ENCODE measurements at regions not wholly inside any gene's neighbourhood (a gene's known extent, or its start where the extent isn't known, plus 50 kb on each side); places are given as distances from the start of the nearest gene placed in this dataset.

DNA sequence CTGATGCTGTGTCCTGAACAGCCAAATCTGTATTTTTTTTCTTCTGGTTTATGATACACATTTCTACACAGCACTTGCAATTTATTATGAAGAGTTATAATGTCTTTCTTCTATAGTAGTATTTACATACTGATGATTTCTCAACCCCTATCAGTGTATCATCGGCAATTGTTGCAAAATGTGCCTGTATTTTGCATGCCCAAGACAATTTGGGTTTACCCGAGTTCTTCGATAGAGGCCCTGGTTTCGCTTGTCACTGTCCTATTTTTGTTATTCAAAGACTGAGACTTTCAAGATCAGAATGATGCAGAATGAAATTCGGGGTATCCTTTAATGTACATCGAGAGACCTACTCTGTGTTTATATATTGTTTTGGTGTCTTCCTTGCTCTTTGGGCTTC, 184.5 kb upstream of the PRSS58 start:
- no peak for TF ChIP-seq CTCF (IDR thresholded peaks at IDR 0.05; ENCODE audit: partially characterized antibody, unreplicated experiment)
- peaks cover 3% of the 10 kb centered on the region for H3K27me3 Mint-ChIP-seq (ENCODE audit: unreplicated experiment)
- H3K4me1 Mint-ChIP-seq (ENCODE audit: low read depth, unreplicated experiment): peaks cover 33% of the 10 kb centered on the region
- H3K9me3 Mint-ChIP-seq (ENCODE audit: unreplicated experiment): peaks cover under 1% of the 10 kb centered on the region
- H3K4me3 Mint-ChIP-seq (ENCODE audit: unreplicated experiment): no peak overlapping the region
- no peak overlapping the region for H3K27ac Mint-ChIP-seq (ENCODE audit: unreplicated experiment)
- no peak for DNase-seq
- H3K36me3 Mint-ChIP-seq (ENCODE audit: unreplicated experiment): no peaks in the 10 kb centered on the region

DNA sequence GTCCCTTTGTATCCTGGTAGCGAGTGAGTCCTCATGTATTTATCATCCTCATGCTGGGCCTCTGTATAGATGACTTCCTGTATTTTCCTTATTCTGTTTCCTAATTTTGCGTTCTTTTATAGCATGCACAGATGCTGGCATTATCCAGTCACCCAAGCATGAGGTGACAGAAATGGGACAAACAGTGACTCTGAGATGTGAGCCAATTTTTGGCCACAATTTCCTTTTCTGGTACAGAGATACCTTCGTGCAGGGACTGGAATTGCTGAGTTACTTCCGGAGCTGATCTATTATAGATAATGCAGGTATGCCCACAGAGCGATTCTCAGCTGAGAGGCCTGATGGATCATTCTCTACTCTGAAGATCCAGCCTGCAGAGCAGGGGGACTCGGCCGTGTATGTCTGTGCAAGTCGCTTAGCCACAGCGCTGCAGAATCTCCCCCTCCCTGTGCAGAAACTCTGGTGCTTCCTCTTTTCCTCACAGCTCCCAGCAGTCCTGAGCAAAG, 183.1 kb upstream of the PRSS58 start:
- Mint-ChIP-seq H3K36me3 (ENCODE audit: unreplicated experiment) (peaks cover 4% of the 10 kb centered on the region), H3K27me3 (ENCODE audit: unreplicated experiment) (peaks cover 3% of the 10 kb centered on the region), H3K4me3 (ENCODE audit: unreplicated experiment) (no peak overlapping the region), H3K9me3 (ENCODE audit: unreplicated experiment) (peaks cover 2% of the 10 kb centered on the region), H3K4me1 (ENCODE audit: low read depth, unreplicated experiment) (peaks cover 34% of the 10 kb centered on the region), H3K27ac (ENCODE audit: unreplicated experiment) (no peak overlapping the region)
- DNase-seq: no peak
- no peak for TF ChIP-seq CTCF (IDR thresholded peaks at IDR 0.05; ENCODE audit: partially characterized antibody, unreplicated experiment)

DNA sequence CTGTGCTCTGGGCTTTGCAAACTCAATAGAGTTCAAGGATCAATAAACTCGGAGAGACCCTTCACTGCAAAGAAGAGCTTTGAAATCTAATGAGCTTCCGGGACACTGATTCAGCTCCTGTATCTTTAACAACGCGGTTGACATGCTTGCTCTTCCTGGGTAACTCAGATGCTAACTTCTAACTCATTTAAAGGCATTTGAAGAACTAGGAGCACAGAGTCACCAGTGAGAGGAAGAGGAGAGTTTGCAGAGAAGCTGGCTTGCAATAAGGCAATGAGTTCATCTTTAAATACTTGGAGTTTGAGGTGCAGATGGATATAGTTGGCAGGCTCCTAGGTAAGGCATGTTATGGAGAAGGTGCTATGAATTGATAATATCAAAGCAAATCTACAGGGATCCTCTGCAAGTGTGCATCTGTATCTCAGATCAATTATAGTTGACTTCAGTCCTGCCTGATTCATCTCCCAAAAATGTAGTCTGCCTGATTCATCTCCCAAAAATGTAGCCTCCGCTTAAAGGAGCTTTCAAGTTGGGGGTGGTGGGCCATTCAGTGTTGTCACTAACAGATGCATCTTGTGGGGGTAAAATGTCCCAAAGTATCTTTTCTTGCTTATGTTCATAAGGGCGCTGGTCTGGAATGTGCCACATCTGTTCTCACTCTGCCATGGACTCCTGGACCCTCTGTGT, 182.5 kb upstream of the PRSS58 start:
- Mint-ChIP-seq H3K27ac (ENCODE audit: unreplicated experiment) (no peak overlapping the region), H3K36me3 (ENCODE audit: unreplicated experiment) (peaks cover 9% of the 10 kb centered on the region), H3K9me3 (ENCODE audit: unreplicated experiment) (peaks cover 2% of the 10 kb centered on the region), H3K4me3 (ENCODE audit: unreplicated experiment) (no peak overlapping the region), H3K27me3 (ENCODE audit: unreplicated experiment) (peaks cover 3% of the 10 kb centered on the region), H3K4me1 (ENCODE audit: low read depth, unreplicated experiment) (peaks cover 34% of the 10 kb centered on the region)
- no peak for DNase-seq
- TF ChIP-seq CTCF (IDR thresholded peaks at IDR 0.05; ENCODE audit: partially characterized antibody, unreplicated experiment): no peak

DNA sequence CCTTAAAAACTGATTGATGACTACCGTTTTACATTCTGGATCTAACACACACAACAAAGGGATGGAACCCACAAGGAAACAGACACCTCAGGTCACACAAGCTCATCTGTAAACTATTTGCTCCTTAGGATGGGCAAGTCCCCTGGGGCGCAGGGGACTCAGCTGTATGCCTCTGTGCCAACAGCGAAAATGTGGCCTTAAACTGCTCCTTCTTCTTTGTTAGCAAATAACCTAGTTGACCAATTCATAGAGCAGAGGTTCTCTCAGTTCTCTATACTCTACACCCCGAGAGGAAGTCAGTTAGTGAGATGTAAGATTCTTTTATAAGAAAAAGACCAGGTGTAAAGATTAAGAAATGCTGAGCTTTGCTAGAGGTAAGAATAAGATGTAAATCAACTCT, 181.9 kb upstream of the PRSS58 start:
- Mint-ChIP-seq H3K27ac (ENCODE audit: unreplicated experiment) (no peak overlapping the region), H3K4me3 (ENCODE audit: unreplicated experiment) (peak overlapping the region; percentile 22), H3K9me3 (ENCODE audit: unreplicated experiment) (peaks cover 2% of the 10 kb centered on the region), H3K27me3 (ENCODE audit: unreplicated experiment) (peaks cover 3% of the 10 kb centered on the region), H3K4me1 (ENCODE audit: low read depth, unreplicated experiment) (peaks cover 28% of the 10 kb centered on the region), H3K36me3 (ENCODE audit: unreplicated experiment) (peaks cover 9% of the 10 kb centered on the region)
- TF ChIP-seq CTCF (IDR thresholded peaks at IDR 0.05; ENCODE audit: partially characterized antibody, unreplicated experiment): no peak
- DNase-seq: no peak

- H3K4me3 Mint-ChIP-seq (ENCODE audit: unreplicated experiment): no peak overlapping the region
- peaks cover 27% of the 10 kb centered on the region for H3K4me1 Mint-ChIP-seq (ENCODE audit: low read depth, unreplicated experiment)
- no peak for TF ChIP-seq CTCF (IDR thresholded peaks at IDR 0.05; ENCODE audit: partially characterized antibody, unreplicated experiment)
- DNase-seq: no peak
- peaks cover 3% of the 10 kb centered on the region for H3K27me3 Mint-ChIP-seq (ENCODE audit: unreplicated experiment)
- H3K27ac Mint-ChIP-seq (ENCODE audit: unreplicated experiment): peak overlapping the region; percentile 14
- peaks cover 2% of the 10 kb centered on the region for H3K9me3 Mint-ChIP-seq (ENCODE audit: unreplicated experiment)
- H3K36me3 Mint-ChIP-seq (ENCODE audit: unreplicated experiment): peaks cover 9% of the 10 kb centered on the region
These were observed 181.2 kb upstream of the PRSS58 start for GRCh38 chr7:142438923-142439515.
